Skeletal muscle cell (primary cell): ENCODE measurements at regions not wholly inside any gene's neighbourhood (a gene's known extent, or its start where the extent isn't known, plus 50 kb on each side); places are given as distances from the start of the nearest gene placed in this dataset.
"Not testable (repeated sequence)": the region's sequence is repeated elsewhere in the genome, so short reads cannot be mapped to it uniquely, and the experiment has no call there.

ENCODE experiments used
- DNase-seq: peaks from one replicate; pipeline ENCODE4 v3.0.0-alpha.2; 2010; ENCODE audit warnings: low read depth
- H3K4me3 ChIP-seq: 2 replicates; pipeline ENCODE4 v1.5.1; 2011; ENCODE audit warnings: low read depth, mild to moderate bottlenecking, control low read depth, low read length, moderate library complexity

- no peak overlapping the region for H3K4me3 ChIP-seq
- no peak for DNase-seq
These were observed 409.9 kb upstream of the SGCG start for GRCh38 chr13:22770891-22771290.

DNA sequence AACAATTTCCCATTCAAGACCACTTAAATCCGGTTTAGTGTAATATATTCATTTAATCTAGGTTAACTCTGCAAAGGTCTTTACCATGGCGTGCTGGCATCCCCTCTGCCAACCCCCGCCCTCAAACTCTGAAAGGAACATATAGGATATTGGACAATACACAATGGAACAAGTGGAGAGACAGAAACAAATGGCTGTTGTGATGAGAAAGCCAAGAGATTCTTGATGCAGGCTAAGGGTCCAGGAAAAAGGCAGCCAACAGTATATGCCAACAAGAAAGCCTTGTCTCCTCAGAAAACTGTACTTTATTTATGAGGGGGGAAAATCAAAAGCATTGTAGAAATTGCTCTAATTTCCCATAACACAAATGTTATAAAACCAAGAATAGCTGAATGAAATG lies 407.3 kb upstream of the SGCG start:
- H3K4me3 ChIP-seq, result no peak overlapping the region
- DNase-seq, result no peak

DNA sequence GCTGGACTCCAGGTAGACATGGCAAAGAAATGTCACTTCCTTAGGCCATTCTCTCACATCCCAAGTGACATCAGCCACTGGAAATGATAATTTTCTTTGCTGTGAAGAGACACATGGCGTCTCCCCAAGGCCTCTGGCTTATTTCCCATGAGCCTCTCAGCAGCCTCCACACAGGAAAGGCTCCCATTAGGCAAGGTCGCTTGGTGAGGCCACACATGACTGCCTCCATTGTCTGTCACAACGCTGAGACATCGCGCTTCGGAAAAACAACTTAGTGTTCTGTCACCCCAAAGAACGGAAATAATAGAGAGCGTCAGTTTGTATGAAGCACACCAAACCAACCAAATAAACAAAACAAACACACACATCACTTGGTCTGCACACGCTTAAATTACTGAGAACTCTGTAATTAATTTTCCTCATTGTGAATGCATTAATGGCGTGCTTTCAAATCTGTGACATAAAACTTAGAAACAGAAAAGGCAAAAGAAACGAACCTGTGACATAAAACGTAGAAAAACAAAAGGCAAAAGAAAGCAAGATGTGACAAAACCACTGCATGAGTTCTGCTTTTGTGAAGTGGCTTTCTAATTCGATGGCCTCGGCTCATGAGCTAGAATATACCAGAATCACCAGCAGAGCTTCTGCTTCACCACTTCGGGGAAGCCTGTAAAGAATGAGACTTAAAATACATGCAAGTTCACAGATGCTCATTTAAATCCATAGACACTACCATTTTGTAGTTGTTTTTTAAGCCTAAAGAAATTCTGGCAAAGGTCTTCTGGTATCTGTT lies 404.2 kb upstream of the SGCG start:
- no peak overlapping the region for H3K4me3 ChIP-seq
- no peak for DNase-seq

DNA sequence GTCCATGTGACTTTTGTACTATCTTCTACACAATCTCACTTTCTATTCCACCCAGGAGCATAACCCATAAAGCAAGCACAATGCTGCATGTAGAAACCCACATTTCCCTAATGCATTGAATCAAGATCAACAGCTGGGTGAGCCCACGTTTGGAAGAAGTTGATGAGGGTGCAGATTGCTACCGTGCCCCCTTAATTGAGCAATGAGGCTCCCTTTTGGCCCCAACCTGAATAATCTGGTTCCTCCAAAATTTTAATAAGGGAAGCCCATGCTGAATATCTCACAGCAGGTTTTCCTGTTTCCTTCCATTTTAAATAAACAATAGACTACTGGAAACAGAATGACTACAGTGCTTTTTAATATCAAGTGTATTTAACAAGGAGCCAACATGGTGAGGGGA lies 403.6 kb upstream of the SGCG start:
- DNase-seq, result no peak
- no peak overlapping the region for H3K4me3 ChIP-seq

- DNase-seq, result no peak
- H3K4me3 ChIP-seq, result no peak overlapping the region
These were observed 391.7 kb upstream of the SGCG start for GRCh38 chr13:22789027-22789593.

DNA sequence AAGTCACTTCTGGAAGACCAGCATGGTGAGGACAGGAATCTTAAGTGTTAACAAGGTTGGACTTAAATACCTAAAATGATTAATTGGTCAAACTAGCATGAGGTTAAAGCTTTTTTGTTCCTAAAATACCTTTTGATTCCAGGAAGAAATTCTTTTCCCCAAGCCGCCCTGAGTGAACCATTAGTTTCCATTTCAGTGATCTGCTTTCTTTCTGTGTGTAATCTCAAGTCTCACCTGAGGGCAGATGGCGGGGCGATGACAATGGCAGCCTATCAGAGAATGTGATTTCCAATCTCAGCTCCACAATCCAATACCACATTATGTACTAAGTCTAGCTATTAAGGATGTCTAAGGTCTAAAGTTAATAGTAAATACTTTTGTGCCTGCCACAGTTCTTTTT lies 390.9 kb upstream of the SGCG start:
- no peak for DNase-seq
- no peak overlapping the region for H3K4me3 ChIP-seq

DNA sequence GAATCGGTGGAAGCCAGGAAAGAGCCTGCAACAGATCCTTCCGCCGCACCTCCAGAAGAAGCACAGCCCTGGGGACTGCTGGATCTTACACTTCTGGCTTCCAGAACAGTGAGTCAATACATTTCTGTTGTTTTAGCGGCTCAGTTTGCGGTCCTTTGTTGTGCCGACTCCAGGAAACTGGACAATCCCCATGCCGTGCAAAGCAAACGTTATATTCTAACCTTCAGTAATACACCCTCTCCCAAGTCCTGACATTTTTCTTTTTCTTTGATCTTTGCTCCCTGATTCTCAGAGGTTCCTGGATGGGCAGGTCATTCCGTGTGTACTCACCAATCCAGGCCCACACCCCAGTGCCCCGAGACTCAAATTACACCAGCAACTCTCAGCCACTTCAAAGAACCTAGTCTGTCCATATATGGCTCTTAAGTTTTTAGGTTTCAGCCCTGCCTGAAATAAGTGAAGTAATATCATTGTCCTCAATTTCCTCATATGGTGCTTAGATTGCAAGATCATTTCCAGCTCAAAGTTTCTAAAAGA lies 387.1 kb upstream of the SGCG start:
- H3K4me3 ChIP-seq, result no peak overlapping the region
- no peak for DNase-seq

DNA sequence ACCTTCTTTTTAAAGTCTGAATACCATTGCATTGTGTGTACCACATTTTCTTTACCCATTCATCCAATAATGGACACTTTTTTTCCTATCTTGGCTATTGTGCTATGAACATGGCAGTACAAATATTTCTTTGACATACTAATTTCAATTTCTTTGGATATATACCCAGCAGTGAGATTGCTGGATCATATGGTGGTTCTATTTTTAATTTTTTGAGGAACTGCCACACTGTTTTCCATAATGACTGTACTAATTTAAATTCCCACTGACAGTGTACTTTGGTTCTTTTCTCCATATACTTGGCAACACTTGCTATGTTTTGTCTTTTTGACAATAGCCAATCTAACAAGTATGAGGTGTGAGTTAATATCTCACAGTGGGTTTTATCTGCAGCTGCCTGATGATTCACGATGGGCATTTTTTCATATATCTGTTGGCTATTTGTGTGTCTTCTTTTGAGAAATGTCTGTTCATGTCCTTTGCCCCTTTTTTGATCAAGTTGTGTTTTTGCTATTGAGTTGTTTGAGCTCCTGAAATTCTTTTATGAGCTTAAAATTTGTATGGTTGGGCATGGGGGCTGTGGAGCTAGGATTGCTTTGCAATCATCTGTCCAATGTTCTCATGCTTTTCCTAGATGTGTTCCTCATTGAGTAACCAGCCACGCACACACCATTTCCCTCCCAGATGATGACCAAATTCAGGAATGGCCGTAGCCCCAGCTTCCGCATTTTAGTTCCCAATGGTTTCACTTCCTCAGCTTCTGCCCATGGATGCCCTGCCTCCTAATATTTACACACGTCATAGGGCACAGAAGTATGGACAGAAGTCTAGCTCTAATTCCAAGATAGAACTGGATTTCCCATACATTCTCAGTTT lies 380.0 kb upstream of the SGCG start:
- DNase-seq, result no peak

DNA sequence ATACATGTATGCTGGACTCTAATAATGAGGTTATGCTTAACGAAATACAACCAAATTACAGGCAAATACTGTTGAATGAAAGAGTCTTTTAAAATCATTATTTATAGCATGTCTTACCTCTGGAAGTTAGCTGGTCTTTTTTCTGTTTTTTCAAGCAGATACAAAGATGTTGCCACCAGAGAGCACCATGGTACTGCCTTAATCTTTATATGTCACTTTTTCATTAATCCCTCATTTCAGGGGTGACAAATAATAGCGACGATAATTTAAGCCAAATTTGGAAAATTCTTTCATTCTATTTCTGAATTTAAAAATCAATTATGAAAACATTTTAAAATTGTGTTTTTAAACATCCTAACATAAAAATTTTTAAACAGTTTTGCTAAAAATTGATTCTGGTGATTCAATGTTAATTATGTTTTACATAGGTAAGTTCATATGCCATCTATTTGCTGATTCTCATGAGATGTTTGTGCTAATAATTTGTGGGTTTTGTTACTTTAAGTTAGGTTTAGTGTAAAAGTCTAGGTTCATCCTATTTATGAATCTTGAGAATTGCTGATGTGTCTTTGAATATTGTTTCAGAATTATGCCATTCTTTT lies 379.3 kb upstream of the SGCG start:
- DNase-seq, result no peak
- H3K4me3 ChIP-seq, result no peak overlapping the region

More for the DNA sequence above, 380.0 kb upstream of the SGCG start:
- no peak overlapping the region for H3K4me3 ChIP-seq

DNA sequence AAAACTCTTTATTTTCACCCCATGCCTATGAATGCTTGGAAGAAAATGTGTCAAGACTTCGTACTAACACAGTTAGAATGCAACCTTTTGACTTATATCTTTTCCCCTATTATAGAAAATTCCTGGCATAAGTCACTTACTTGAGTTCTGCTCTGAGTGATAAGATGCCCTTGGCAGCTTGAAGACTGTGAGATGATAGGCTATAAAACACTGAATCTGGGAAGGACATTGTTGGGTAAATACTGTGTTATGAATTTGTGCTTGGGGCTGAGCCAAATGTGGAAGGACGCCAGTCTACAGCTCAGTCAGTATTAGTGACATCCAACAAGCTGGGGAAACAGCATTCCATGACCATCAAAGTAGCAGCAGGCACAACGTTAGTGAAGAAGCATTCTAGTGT lies 368.0 kb upstream of the SGCG start:
- no peak for DNase-seq
- no peak overlapping the region for H3K4me3 ChIP-seq

DNA sequence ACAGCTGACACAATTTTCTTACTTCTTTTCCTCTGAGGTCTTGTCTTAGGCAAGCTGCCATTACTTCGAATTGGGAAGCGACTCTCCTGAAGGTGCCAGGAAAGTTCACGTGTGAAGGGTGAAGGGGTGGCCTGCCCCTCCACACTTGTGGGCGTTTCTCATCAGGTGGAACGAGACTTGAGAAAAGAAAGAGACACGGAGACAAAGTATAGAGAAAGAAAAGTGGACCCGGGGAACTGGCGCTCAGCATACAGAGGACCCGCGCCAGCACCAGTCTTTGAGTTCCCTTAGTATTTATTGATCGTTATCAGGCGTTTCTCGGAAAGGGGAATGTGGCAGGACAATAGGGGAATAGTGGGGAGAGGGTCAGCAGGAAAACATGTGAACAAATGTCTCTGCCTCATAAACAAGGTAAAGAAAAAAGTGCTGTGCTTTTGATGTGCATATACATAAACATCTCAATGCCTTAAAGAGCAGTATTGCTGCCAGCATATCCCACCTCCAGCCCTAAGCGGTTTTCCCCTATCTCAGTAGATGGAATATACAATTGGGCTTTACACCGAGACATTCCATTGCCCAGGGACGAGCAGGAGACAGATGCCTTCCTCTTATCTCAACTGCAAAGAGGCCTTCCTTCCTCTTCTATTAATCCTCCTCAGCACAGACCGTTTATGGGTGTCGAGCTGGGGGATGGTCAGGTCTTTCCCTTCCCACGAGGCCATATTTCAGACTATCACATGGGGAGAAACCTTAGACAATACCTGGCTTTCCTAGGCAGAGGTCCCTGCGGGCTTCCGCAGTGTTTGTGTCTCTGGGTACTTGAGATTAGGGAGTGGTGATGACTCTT lies 367.0 kb upstream of the SGCG start:
- H3K4me3 ChIP-seq, DNase-seq: not testable (repeated sequence)

DNA sequence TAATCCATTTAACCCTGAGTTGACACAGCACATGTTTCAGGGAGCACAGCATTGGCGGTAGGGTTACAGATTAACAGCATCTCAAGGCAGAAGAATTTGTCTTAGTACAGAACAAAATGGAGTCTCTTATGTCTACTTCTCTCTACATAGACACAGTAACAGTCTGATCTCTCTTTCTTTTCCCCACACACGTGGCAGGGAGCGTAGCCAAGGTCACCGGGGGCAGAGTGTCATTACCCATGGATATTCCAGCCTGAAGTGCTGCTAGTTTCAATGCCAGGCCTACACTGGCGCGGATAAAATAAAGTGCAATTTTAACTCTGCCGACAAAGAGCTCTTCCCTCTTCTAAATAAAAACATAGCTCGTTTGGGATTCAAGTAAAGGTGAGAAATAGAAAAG lies 366.3 kb upstream of the SGCG start:
- not testable (repeated sequence) for DNase-seq, H3K4me3 ChIP-seq

- no peak for DNase-seq
- no peak overlapping the region for H3K4me3 ChIP-seq
These were observed 359.2 kb upstream of the SGCG start for GRCh38 chr13:22821589-22821988.

DNA sequence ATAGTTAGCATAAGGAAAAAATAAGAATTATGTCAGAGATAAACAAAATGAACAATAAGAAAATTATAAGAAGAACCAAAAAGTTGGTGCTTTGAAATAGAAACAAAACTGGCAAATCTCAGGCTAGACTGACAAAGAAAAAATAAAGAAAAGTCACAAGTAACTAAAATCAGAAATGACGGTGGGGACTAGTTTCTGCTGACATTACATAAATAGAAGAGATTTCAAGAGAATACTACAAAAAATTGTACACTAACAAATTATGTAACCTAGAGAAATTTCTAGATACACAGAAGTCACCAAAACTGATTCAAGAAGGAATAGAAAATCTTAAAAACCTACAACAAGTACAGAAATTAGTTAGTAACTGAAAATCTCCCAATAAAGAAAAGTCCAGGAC lies 355.6 kb upstream of the SGCG start:
- no peak overlapping the region for H3K4me3 ChIP-seq
- no peak for DNase-seq

GRCh38 chr13:22828081-22828480 lies 352.7 kb upstream of the SGCG start:
- H3K4me3 ChIP-seq, result no peak overlapping the region

GRCh38 chr13:22836475-22836874 lies 344.3 kb upstream of the SGCG start:
- no peak overlapping the region for H3K4me3 ChIP-seq
- no peak for DNase-seq

More at GRCh38 chr13:22828081-22828480, 352.7 kb upstream of the SGCG start:
- DNase-seq, result no peak

GRCh38 chr13:22837980-22838647 lies 342.7 kb upstream of the SGCG start:
- no peak for DNase-seq
- peak overlapping the region; percentile 25 for H3K4me3 ChIP-seq
